ENCODE measurements at regions not wholly inside any gene's neighbourhood (a gene's known extent, or its start where the extent isn't known, plus 50 kb on each side); places are given as distances from the start of the nearest gene placed in this dataset.

DNA sequence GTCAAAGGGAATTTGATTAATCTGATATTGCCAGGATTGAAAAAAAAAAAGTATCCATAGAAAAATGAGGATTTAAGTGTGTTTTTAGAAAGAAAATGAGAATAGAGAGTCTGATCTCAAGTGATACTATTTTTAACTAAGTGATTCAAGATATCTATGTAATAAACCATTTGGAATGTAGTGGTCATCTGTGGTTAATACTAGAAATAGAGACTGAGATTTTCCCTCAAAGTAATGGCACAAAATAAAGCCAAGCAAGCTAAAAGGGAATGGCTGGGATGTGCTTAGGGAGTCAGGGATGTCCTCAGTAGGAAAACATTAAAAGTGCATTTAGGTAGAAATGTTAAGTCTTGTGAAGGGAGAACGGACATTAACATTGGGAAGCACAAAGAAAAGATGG lies 90.6 kb downstream of the FBXO4 start:
- Histone ChIP-seq H3K27me3 (no peaks in the 10 kb centered on the region), H3K27ac (no peak overlapping the region), H3K4me3 (no peak overlapping the region), H3K4me1 (no peaks in the 10 kb centered on the region), H3K9me3 (no peaks in the 10 kb centered on the region), H3K36me3 (no peaks in the 10 kb centered on the region)
- no peak for TF ChIP-seq POLR2A (IDR thresholded peaks at IDR 0.05)
- DNase-seq = no peak
- intact Hi-C loops (cut with DNase I; ENCODE audit: low total_unique reads) = no loop called here

DNA sequence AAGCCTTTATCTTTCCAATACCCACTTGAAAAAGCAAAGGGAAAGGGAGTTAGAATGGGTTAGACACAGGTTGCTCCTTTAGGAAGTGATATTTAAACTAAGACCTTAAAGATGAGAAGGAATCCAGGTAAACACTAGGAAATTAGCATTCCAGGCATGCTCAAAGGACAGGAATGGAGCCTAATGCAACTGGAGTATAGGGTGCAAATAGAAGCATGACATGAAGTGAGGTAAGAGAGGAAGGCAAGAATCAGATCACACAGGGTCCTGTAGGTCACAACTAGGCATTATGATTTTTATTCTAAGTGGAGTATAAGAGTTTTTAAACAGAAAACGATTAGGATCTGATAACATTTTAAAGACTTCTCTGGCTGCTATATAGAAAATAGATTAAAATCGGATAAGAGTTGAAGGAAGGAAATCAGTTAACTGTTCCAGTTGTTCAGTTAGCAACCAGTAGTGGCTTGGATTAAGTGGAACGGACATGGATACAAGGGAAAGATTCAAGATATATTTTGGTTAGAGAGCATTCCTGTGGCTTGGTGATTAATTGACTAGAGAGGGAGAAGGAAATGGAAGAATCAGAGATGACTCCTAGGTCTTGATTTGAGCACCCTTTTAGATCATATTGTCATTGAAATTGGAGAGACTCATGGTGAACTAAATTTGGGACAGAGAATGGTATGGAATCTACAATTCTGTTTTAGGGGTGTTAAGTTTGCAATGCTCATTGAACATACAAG lies 95.9 kb downstream of the FBXO4 start:
- Histone ChIP-seq H3K27ac (no peak overlapping the region), H3K27me3 (no peaks in the 10 kb centered on the region), H3K9me3 (no peaks in the 10 kb centered on the region), H3K4me1 (no peaks in the 10 kb centered on the region), H3K36me3 (no peaks in the 10 kb centered on the region), H3K4me3 (no peak overlapping the region)
- no peak for DNase-seq
- intact Hi-C loops (cut with DNase I; ENCODE audit: low total_unique reads) = no loop called here
- TF ChIP-seq POLR2A (IDR thresholded peaks at IDR 0.05) = no peak
- TF ChIP-seq, protein P1, sequence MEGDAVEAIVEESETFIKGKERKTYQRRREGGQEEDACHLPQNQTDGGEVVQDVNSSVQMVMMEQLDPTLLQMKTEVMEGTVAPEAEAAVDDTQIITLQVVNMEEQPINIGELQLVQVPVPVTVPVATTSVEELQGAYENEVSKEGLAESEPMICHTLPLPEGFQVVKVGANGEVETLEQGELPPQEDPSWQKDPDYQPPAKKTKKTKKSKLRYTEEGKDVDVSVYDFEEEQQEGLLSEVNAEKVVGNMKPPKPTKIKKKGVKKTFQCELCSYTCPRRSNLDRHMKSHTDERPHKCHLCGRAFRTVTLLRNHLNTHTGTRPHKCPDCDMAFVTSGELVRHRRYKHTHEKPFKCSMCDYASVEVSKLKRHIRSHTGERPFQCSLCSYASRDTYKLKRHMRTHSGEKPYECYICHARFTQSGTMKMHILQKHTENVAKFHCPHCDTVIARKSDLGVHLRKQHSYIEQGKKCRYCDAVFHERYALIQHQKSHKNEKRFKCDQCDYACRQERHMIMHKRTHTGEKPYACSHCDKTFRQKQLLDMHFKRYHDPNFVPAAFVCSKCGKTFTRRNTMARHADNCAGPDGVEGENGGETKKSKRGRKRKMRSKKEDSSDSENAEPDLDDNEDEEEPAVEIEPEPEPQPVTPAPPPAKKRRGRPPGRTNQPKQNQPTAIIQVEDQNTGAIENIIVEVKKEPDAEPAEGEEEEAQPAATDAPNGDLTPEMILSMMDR (IDR thresholded peaks at IDR 0.05) = no peak

DNA sequence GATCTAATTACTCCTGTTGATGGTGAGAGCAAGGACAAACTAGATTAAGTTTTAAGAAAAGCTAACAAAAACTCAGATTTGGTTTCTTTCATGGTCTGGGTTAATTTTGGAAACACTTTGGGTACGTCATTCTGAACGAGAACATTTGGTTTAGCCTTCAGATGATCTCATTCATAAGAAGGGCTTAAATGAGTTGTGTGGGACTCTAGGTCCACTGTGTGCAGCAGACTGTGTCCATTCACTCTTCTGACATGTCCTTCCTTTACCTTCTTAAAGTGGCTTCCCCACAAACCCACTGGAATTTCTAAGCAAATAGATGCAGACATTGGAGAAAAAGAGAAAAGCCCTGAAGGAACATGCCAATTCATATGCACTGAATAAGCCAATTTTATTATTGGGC lies 96.8 kb downstream of the FBXO4 start:
- intact Hi-C loops (cut with DNase I; ENCODE audit: low total_unique reads) = no loop called here
- DNase-seq = no peak
- TF ChIP-seq, protein P1 (IDR thresholded peaks at IDR 0.05) = no peak
- TF ChIP-seq POLR2A (IDR thresholded peaks at IDR 0.05) = no peak

GRCh38 chr5:42022383-42022972 lies 97.4 kb downstream of the FBXO4 start:
- no peak for DNase-seq
- Histone ChIP-seq H3K4me1 (no peaks in the 10 kb centered on the region), H3K9me3 (no peaks in the 10 kb centered on the region), H3K27me3 (no peaks in the 10 kb centered on the region), H3K27ac (no peak overlapping the region), H3K4me3 (no peak overlapping the region), H3K36me3 (no peaks in the 10 kb centered on the region)
- TF ChIP-seq POLR2A (IDR thresholded peaks at IDR 0.05) = no peak
- TF ChIP-seq, protein P1 (IDR thresholded peaks at IDR 0.05) = no peak
- intact Hi-C loops (cut with DNase I; ENCODE audit: low total_unique reads) = no loop called here

More for the DNA sequence above, 96.8 kb downstream of the FBXO4 start:
- Histone ChIP-seq H3K36me3 (no peaks in the 10 kb centered on the region), H3K4me1 (no peaks in the 10 kb centered on the region), H3K27me3 (no peaks in the 10 kb centered on the region), H3K4me3 (no peak overlapping the region), H3K9me3 (no peaks in the 10 kb centered on the region), H3K27ac (no peak overlapping the region)

- Histone ChIP-seq H3K36me3 (no peaks in the 10 kb centered on the region), H3K4me3 (no peak overlapping the region), H3K27ac (no peak overlapping the region), H3K27me3 (no peaks in the 10 kb centered on the region), H3K9me3 (no peaks in the 10 kb centered on the region), H3K4me1 (no peaks in the 10 kb centered on the region)
- DNase-seq = no peak
- TF ChIP-seq POLR2A (IDR thresholded peaks at IDR 0.05) = no peak
- TF ChIP-seq, protein P1 (IDR thresholded peaks at IDR 0.05) = no peak
- intact Hi-C loops (cut with DNase I; ENCODE audit: low total_unique reads) = no loop called here
These were observed 101.4 kb downstream of the FBXO4 start for GRCh38 chr5:42026446-42026845.

All from uterus (tissue), 3 donors.